HCT116 (cell line): ENCODE measurements at regions not wholly inside any gene's neighbourhood (a gene's known extent, or its start where the extent isn't known, plus 50 kb on each side); places are given as distances from the start of the nearest gene placed in this dataset.

Experiments
- ATAC-seq: fragments of 200-7000 bp; cut with Tn5 transposase; 2 replicates; pipeline ENCODE4 v1.9.1; 2020; ENCODE audit warnings: mild to moderate bottlenecking, moderate library complexity
- BruUV-seq: library from RNA; stranded (reverse); fragments of 400-500 nt; replicated peaks from 2 replicates; lab custom pipeline; 2021; lab: Mats Ljungman, UMichigan
- CTCF ChIA-PET: fragments of 300-600 bp; sonication (Branson Sonifier 250); formaldehyde crosslinking; loops from one replicate; lab custom pipeline; 2021; ENCODE audit warnings: antibody characterized with exemption; lab: Charles Lee
- POLR2A ChIA-PET: fragments of 300-600, 350-600 bp; sonication (Branson Sonifier 250); formaldehyde crosslinking; loops from one replicate; lab custom pipeline; 2021; ENCODE audit warnings: antibody characterized with exemption; lab: Charles Lee
- RAD21 ChIA-PET, 2 experiments: fragments of 300-600 bp; sonication (Branson Sonifier 250); formaldehyde crosslinking; loops; one replicate each; lab custom pipeline; 2023; ENCODE audit warnings: low total read pairs in 2 of 2; ENCODE audit not compliant: uncharacterized antibody in 2 of 2, unreplicated experiment in 2 of 2, low non-redundant PET in 1 of 2; lab: Charles Lee
- DNase-seq: peaks from one replicate; pipeline ENCODE4 v3.0.0-alpha.2; 2010; ENCODE audit warnings: low read depth, low spot score
- H2AFZ ChIP-seq: fragments of 200-600 bp; shearing (Covaris generic), sonication (generic); 2 replicates; pipeline ENCODE4 v1.6.1; 2017; ENCODE audit warnings: low read depth, mixed run types, mixed read lengths, antibody characterized with exemption, low read length; ENCODE audit not compliant: poor library complexity, severe bottlenecking
- H3K27ac ChIP-seq: 2 replicates; pipeline ENCODE4 v1.5.1; 2012; ENCODE audit warnings: low read depth, low read length
- H3K27me3 ChIP-seq: fragments of 200-600 bp; sonication (generic); 2 replicates; pipeline ENCODE4 v1.6.1; 2016; ENCODE audit warnings: mixed run types, low read length, mixed read lengths; ENCODE audit not compliant: insufficient read depth
- H3K36me3 ChIP-seq, 2 experiments: fragments of 200-500 bp in 1 of 2; fragments of 200-600 bp in 1 of 2; sonication (Bioruptor generic) in 1 of 2; sonication (generic) in 1 of 2; 2 replicates each; pipeline versions ENCODE4 v1.5.1 to v1.6.1; 2014 to 2016; ENCODE audit warnings: low read length in 2 of 2, inconsistent platforms in 1 of 2, mixed read lengths in 1 of 2, mixed run types in 1 of 2; ENCODE audit not compliant: insufficient read depth in 2 of 2, control insufficient read depth in 1 of 2
- H3K4me1 ChIP-seq, 2 experiments: fragments of 200-600 bp in 1 of 2; sonication (generic) in 1 of 2; 2 replicates each; pipeline versions ENCODE4 v1.5.1 to v1.6.1; 2012 to 2017; ENCODE audit warnings: low read length in 2 of 2, inconsistent platforms in 1 of 2, mild to moderate bottlenecking in 1 of 2, mixed read lengths in 1 of 2, mixed run types in 1 of 2, moderate library complexity in 1 of 2; ENCODE audit not compliant: insufficient read depth in 2 of 2, control insufficient read depth in 1 of 2
- H3K4me2 ChIP-seq: fragments of 200-600 bp; sonication (generic); 2 replicates; pipeline ENCODE4 v1.6.1; 2017; ENCODE audit warnings: mixed run types, low read length, mixed read lengths
- H3K4me3 ChIP-seq, 2 experiments: fragments of 200-600 bp in 1 of 2; sonication (generic) in 1 of 2; replicated peaks in 1 of 2; 2 replicates each; pipeline ENCODE4 v1.5.1; 2011 to 2016; ENCODE audit warnings: low read length in 2 of 2, control low read depth in 1 of 2, low read depth in 1 of 2, mild to moderate bottlenecking in 1 of 2, mixed read lengths in 1 of 2, mixed run types in 1 of 2
- H3K79me2 ChIP-seq: fragments of 200-600 bp; sonication (generic); 2 replicates; pipeline ENCODE4 v1.6.1; 2017; ENCODE audit warnings: mild to moderate bottlenecking, mixed run types, low read length, moderate library complexity, mixed read lengths; ENCODE audit not compliant: insufficient read depth
- H3K9ac ChIP-seq: fragments of 200-600 bp; sonication (generic); 2 replicates; pipeline ENCODE4 v1.6.1; 2016; ENCODE audit warnings: low read length, mixed read lengths
- H3K9me2 ChIP-seq: fragments of 200-600 bp; sonication (generic), shearing (Covaris generic); 2 replicates; pipeline ENCODE4 v1.6.1; 2017; ENCODE audit warnings: mixed run types, mild to moderate bottlenecking, moderate library complexity; ENCODE audit not compliant: insufficient read depth
- H3K9me3 ChIP-seq, 2 experiments: fragments of 200-500 bp in 1 of 2; fragments of 200-600 bp in 1 of 2; sonication (Bioruptor generic) in 1 of 2; sonication (generic) in 1 of 2; 2 replicates each; pipeline ENCODE4 v1.6.1; 2014 to 2017; ENCODE audit warnings: low read length in 2 of 2, mixed read lengths in 2 of 2, inconsistent platforms in 1 of 2, low read depth in 1 of 2, mild to moderate bottlenecking in 1 of 2, mixed run types in 1 of 2, moderate library complexity in 1 of 2; ENCODE audit not compliant: control insufficient read depth in 1 of 2, insufficient read depth in 1 of 2
- H4K20me1 ChIP-seq: fragments of 200-600 bp; sonication (generic), shearing (Covaris generic); 2 replicates; pipeline ENCODE4 v1.6.1; 2017; ENCODE audit warnings: mixed run types, mild to moderate bottlenecking, moderate library complexity; ENCODE audit not compliant: insufficient read depth
- CBX3 ChIP-seq: IDR thresholded peaks from 2 replicates; pipeline ENCODE4 v1.6.1; 2012; ENCODE audit warnings: low read depth
- CTCF ChIP-seq, 3 experiments: fragments of 200-600 bp in 1 of 3; sonication (generic) in 1 of 3; IDR thresholded peaks in 2 of 3; conservative IDR thresholded peaks in 1 of 3; 2 replicates each; pipeline ENCODE4 v1.5.1; 2012 to 2017; ENCODE audit warnings: low read depth in 2 of 3, low read length in 2 of 3, antibody characterized with exemption in 1 of 3, borderline replicate concordance in 1 of 3, control low read depth in 1 of 3, mild to moderate bottlenecking in 1 of 3, mixed read lengths in 1 of 3, mixed run types in 1 of 3, moderate library complexity in 1 of 3; ENCODE audit not compliant: insufficient read depth in 1 of 3
- ELF1 ChIP-seq: IDR thresholded peaks from 2 replicates; pipeline ENCODE4 v1.6.1; 2012; ENCODE audit warnings: low read depth, borderline replicate concordance
- EZH2 ChIP-seq: fragments of 200-600 bp; sonication (generic); IDR thresholded peaks from 2 replicates; pipeline ENCODE4 v1.6.1; 2017; ENCODE audit warnings: antibody characterized with exemption, mixed run types
- EZH2phosphoT487 ChIP-seq: fragments of 200-600 bp; IDR thresholded peaks from 2 replicates; pipeline ENCODE4 v1.6.1; 2018; ENCODE audit warnings: antibody characterized with exemption, borderline replicate concordance
- FOSL1 ChIP-seq: IDR thresholded peaks from 2 replicates; pipeline ENCODE4 v1.6.1; 2012; ENCODE audit warnings: low read depth
- JUND ChIP-seq: IDR thresholded peaks from 2 replicates; pipeline ENCODE4 v1.6.1; 2012
- MAX ChIP-seq: IDR thresholded peaks from 2 replicates; pipeline ENCODE4 v1.6.1; 2012
- POLR2A ChIP-seq: IDR thresholded peaks from 2 replicates; pipeline ENCODE4 v1.7.0; 2011; ENCODE audit warnings: borderline replicate concordance; ENCODE audit not compliant: insufficient read depth, insufficient read length; ENCODE audit errors: extremely low read depth
- REST ChIP-seq: IDR thresholded peaks from 2 replicates; pipeline ENCODE4 v1.6.1; 2012; ENCODE audit warnings: low read depth
- SRF ChIP-seq: IDR thresholded peaks from 2 replicates; pipeline ENCODE4 v1.6.1; 2012; ENCODE audit warnings: low read depth
- TCF7L2 ChIP-seq: IDR thresholded peaks from 2 replicates; pipeline ENCODE4 v1.7.0; 2011; ENCODE audit warnings: borderline replicate concordance, inconsistent platforms; ENCODE audit not compliant: insufficient read depth, insufficient read length; ENCODE audit errors: extremely low read depth
- YY1 ChIP-seq: IDR thresholded peaks from 2 replicates; pipeline ENCODE4 v1.6.1; 2011; ENCODE audit warnings: low read length, low read depth, moderate library complexity, mild to moderate bottlenecking; ENCODE audit not compliant: insufficient replicate concordance; ENCODE audit errors: extremely low read depth
- ZBTB33 ChIP-seq: IDR thresholded peaks from 2 replicates; pipeline ENCODE4 v1.6.1; 2011; ENCODE audit warnings: mild to moderate bottlenecking, low read length, moderate library complexity; ENCODE audit not compliant: insufficient replicate concordance; ENCODE audit errors: extremely low read depth
- ZNF274 ChIP-seq: fragments of 200-500 bp; sonication (Bioruptor generic); IDR thresholded peaks from 2 replicates; pipeline ENCODE4 v1.6.1; 2014; ENCODE audit warnings: mild to moderate bottlenecking, low read depth, low read length, inconsistent platforms
- intact Hi-C: fragments of 100-400 bp; cut with micrococcal nuclease; formaldehyde crosslinking; loops from 2 replicates; pipeline ENCODE4 v1.10.0; 2022

GRCh38 chr5:162496100-162496808, 428.7 kb downstream of the GABRG2 start:
- Histone ChIP-seq H3K9me3 (peaks cover 0 to 13% of the 10 kb centered on the region in 2 experiments; a peak in 2 of 4 replicates), H3K4me1 (no peaks in the 10 kb centered on the region), H3K9ac (no peak overlapping the region), H3K27ac (no peak overlapping the region), H3K9me2 (no peaks in the 10 kb centered on the region), H3K27me3 (no peaks in the 10 kb centered on the region), H3K4me2 (no peak overlapping the region), H3K79me2 (no peaks in the 10 kb centered on the region), H4K20me1 (no peaks in the 10 kb centered on the region), H3K36me3 (no peaks in the 10 kb centered on the region), H2AFZ (no peak overlapping the region), H3K4me3 (no peak overlapping the region)
- DNase-seq (no peak), ATAC-seq (no peak)
- intact Hi-C loops = no loop called here
- BruUV-seq = no TSS peak
- RAD21 ChIA-PET = no interaction called here
- TF ChIP-seq TCF7L2 (no peak), CBX3 (no peak), YY1 (no peak), POLR2A (no peak), MAX (no peak), JUND (no peak), ZBTB33 (no peak), ZNF274 (no peak), SRF (no peak), EZH2phosphoT487 (no peak), REST (no peak), FOSL1 (no peak), ELF1 (no peak), CTCF (IDR thresholded peaks at IDR 0.05 in 2 of 3, conservative IDR thresholded peaks at IDR 0.05 in 1 of 3; ENCODE audit: borderline replicate concordance in 1 of 3, insufficient read depth in 1 of 3, low read depth in 2 of 3, low read length in 2 of 3) (no peak), EZH2 (no peak)
- POLR2A ChIA-PET = no interaction called here
- CTCF ChIA-PET = no interaction called here
